DOHH2 (cell line): ENCODE measurements at regions not wholly inside any gene's neighbourhood (a gene's known extent, or its start where the extent isn't known, plus 50 kb on each side); places are given as distances from the start of the nearest gene placed in this dataset.

ENCODE experiments used
- H3F3A ChIP-seq: fragments of 200-600 bp; sonication (generic), shearing (Covaris generic); 2 replicates; pipeline ENCODE4 v1.6.0; 2016; ENCODE audit warnings: antibody characterized with exemption, mild to moderate bottlenecking; ENCODE audit not compliant: control insufficient read depth, insufficient read depth
- H3K27ac ChIP-seq: fragments of 200-600 bp; sonication (generic); 2 replicates; pipeline ENCODE4 v1.5.1; 2014; ENCODE audit warnings: low read depth, mild to moderate bottlenecking, low read length, moderate library complexity
- H3K27me3 ChIP-seq: fragments of 200-600 bp; sonication (generic); 2 replicates; pipeline ENCODE4 v1.6.1; 2014; ENCODE audit warnings: mild to moderate bottlenecking, low read length, mixed read lengths; ENCODE audit not compliant: control insufficient read depth
- H3K36me3 ChIP-seq: fragments of 200-600 bp; sonication (generic); 2 replicates; pipeline ENCODE4 v1.6.1; 2014; ENCODE audit warnings: mild to moderate bottlenecking, low read length, moderate library complexity, mixed read lengths; ENCODE audit not compliant: control insufficient read depth
- H3K4me1 ChIP-seq: fragments of 200-600 bp; sonication (generic); 2 replicates; pipeline ENCODE4 v1.6.1; 2014; ENCODE audit warnings: mild to moderate bottlenecking, low read length, mixed read lengths; ENCODE audit not compliant: control insufficient read depth
- H3K4me2 ChIP-seq: fragments of 200-600 bp; sonication (generic); 2 replicates; pipeline ENCODE4 v1.6.0; 2014; ENCODE audit warnings: mild to moderate bottlenecking, low read length, moderate library complexity
- H3K4me3 ChIP-seq: fragments of 200-600 bp; sonication (generic); 2 replicates; pipeline ENCODE4 v1.5.1; 2014; ENCODE audit warnings: mild to moderate bottlenecking, low read length, mixed read lengths
- H3K79me2 ChIP-seq: fragments of 200-600 bp; sonication (generic); 2 replicates; pipeline ENCODE4 v1.6.1; 2014; ENCODE audit warnings: mild to moderate bottlenecking, low read length, mixed read lengths; ENCODE audit not compliant: control insufficient read depth
- H3K9me2 ChIP-seq: fragments of 200-600 bp; sonication (generic); replicated peaks from 2 replicates; pipeline ENCODE4 v1.6.1; 2014; ENCODE audit warnings: mild to moderate bottlenecking, low read length, mixed read lengths; ENCODE audit not compliant: control insufficient read depth
- H3K9me3 ChIP-seq: fragments of 200-600 bp; sonication (generic); 2 replicates; pipeline ENCODE4 v1.6.1; 2014; ENCODE audit warnings: antibody characterized with exemption, low read length, mixed read lengths; ENCODE audit not compliant: control insufficient read depth, insufficient read depth
- H4K20me1 ChIP-seq: fragments of 200-600 bp; sonication (generic); 2 replicates; pipeline ENCODE4 v1.6.0; 2014; ENCODE audit warnings: low read depth, mild to moderate bottlenecking, antibody characterized with exemption, low read length, moderate library complexity; ENCODE audit not compliant: control insufficient read depth, insufficient read depth
- CTCF ChIP-seq: fragments of 200-600 bp; sonication (generic); IDR thresholded peaks from one replicate; pipeline ENCODE4 v1.5.1; 2014; ENCODE audit warnings: antibody characterized with exemption, mild to moderate bottlenecking, low read depth, low read length; ENCODE audit not compliant: poor library complexity, severe bottlenecking
- EZH2phosphoT487 ChIP-seq: fragments of 200-600 bp; sonication (generic); IDR thresholded peaks from 2 replicates; pipeline ENCODE4 v1.6.1; 2017; ENCODE audit warnings: borderline replicate concordance, mild to moderate bottlenecking, antibody characterized with exemption, low read length, moderate library complexity, mixed read lengths

- no peaks in the 10 kb centered on the region; the same call in 1 of the 2 replicates for H3K9me3 ChIP-seq
- no peaks in the 10 kb centered on the region for H3K27me3 ChIP-seq
- H3K4me3 ChIP-seq = no peak overlapping the region
- TF ChIP-seq CTCF (no peak), EZH2phosphoT487 (no peak)
- H4K20me1 ChIP-seq = no peaks in the 10 kb centered on the region
- no peaks in the 10 kb centered on the region for H3K79me2 ChIP-seq
- H3K27ac ChIP-seq = no peak overlapping the region
- H3K4me1 ChIP-seq = no peaks in the 10 kb centered on the region
- H3K9me2 ChIP-seq = no peaks in the 10 kb centered on the region
- H3F3A ChIP-seq = no peaks in the 10 kb centered on the region
- no peak overlapping the region for H3K4me2 ChIP-seq
- no peaks in the 10 kb centered on the region for H3K36me3 ChIP-seq
These were observed 1122.3 kb downstream of the EPHA7 start for GRCh38 chr6:92297101-92297500.

GRCh38 chr6:92292067-92292466 is 1127.3 kb downstream of the EPHA7 start:
- TF ChIP-seq EZH2phosphoT487 (no peak), CTCF (no peak)
- H4K20me1 ChIP-seq = no peaks in the 10 kb centered on the region
- H3K79me2 ChIP-seq = no peaks in the 10 kb centered on the region
- H3K9me2 ChIP-seq = no peaks in the 10 kb centered on the region
- H3F3A ChIP-seq = no peaks in the 10 kb centered on the region
- H3K4me2 ChIP-seq = no peak overlapping the region
- no peak overlapping the region for H3K27ac ChIP-seq
- no peaks in the 10 kb centered on the region for H3K9me3 ChIP-seq
- no peaks in the 10 kb centered on the region for H3K4me1 ChIP-seq
- H3K27me3 ChIP-seq = no peaks in the 10 kb centered on the region
- H3K4me3 ChIP-seq = no peak overlapping the region
- no peaks in the 10 kb centered on the region for H3K36me3 ChIP-seq

GRCh38 chr6:92289831-92290230 is 1129.5 kb downstream of the EPHA7 start:
- no peaks in the 10 kb centered on the region for H3K27me3 ChIP-seq

More at GRCh38 chr6:92289831-92290230, 1129.5 kb downstream of the EPHA7 start:
- no peaks in the 10 kb centered on the region for H3K9me2 ChIP-seq
- no peaks in the 10 kb centered on the region for H3F3A ChIP-seq
- no peaks in the 10 kb centered on the region for H3K36me3 ChIP-seq
- no peak overlapping the region for H3K4me3 ChIP-seq
- H3K27ac ChIP-seq = no peak overlapping the region
- H3K4me1 ChIP-seq = no peaks in the 10 kb centered on the region
- H3K79me2 ChIP-seq = no peaks in the 10 kb centered on the region
- no peak overlapping the region for H3K4me2 ChIP-seq
- no peaks in the 10 kb centered on the region for H4K20me1 ChIP-seq
- no peak for TF ChIP-seq CTCF
- TF ChIP-seq EZH2phosphoT487 = no peak
- H3K9me3 ChIP-seq = no peaks in the 10 kb centered on the region
